PC-3 (cell line): ENCODE measurements at regions not wholly inside any gene's neighbourhood (a gene's known extent, or its start where the extent isn't known, plus 50 kb on each side); places are given as distances from the start of the nearest gene placed in this dataset.

Experiments used
- ATAC-seq: fragments of 200-7000 bp; cut with Tn5 transposase; 2 replicates; pipeline ENCODE4 v1.9.1; 2020; ENCODE audit warnings: mild to moderate bottlenecking, moderate library complexity
- BruUV-seq: library from RNA; stranded (reverse); fragments of 400-500 nt; replicated peaks from 2 replicates; lab custom pipeline; 2021; lab: Mats Ljungman, UMichigan
- CTCF ChIA-PET: fragments of 300-600 bp; sonication (Branson Sonifier 250); formaldehyde crosslinking; loops from one replicate; lab custom pipeline; 2022; ENCODE audit warnings: antibody characterized with exemption; lab: Charles Lee
- POLR2A ChIA-PET: fragments of 300-600 bp; sonication (Branson Sonifier 250); formaldehyde crosslinking; loops from one replicate; lab custom pipeline; 2022; ENCODE audit warnings: antibody characterized with exemption; ENCODE audit not compliant: unreplicated experiment; lab: Charles Lee
- DNase-seq: peaks from one replicate; pipeline ENCODE4 v3.0.0-alpha.2; 2015
- H2AFZ ChIP-seq: fragments of 300-600 bp; sonication (generic); 2 replicates; pipeline ENCODE4 v1.6.0; 2016; ENCODE audit warnings: antibody characterized with exemption, low read length
- H3F3A ChIP-seq: fragments of 300-600 bp; sonication (generic); one replicate; pipeline ENCODE4 v1.6.0; 2017; ENCODE audit warnings: antibody characterized with exemption, low read length, control low read depth, mild to moderate bottlenecking; ENCODE audit not compliant: unreplicated experiment
- H3K27ac ChIP-seq: fragments of 300-600 bp; sonication (generic); 2 replicates; pipeline ENCODE4 v1.5.1; 2016; ENCODE audit warnings: mild to moderate bottlenecking, low read length
- H3K27me3 ChIP-seq: fragments of 300-600 bp; sonication (generic); 2 replicates; pipeline ENCODE4 v1.6.1; 2016; ENCODE audit warnings: low read length, mixed read lengths
- H3K36me3 ChIP-seq: fragments of 300-600 bp; sonication (generic); 2 replicates; pipeline ENCODE4 v1.6.1; 2016; ENCODE audit warnings: low read depth, mixed run types, low read length, mixed read lengths
- H3K4me1 ChIP-seq: fragments of 300-600 bp; sonication (generic); 2 replicates; pipeline ENCODE4 v1.5.1; 2016; ENCODE audit warnings: low read length; ENCODE audit not compliant: insufficient read depth
- H3K4me2 ChIP-seq: fragments of 300-600 bp; sonication (generic); 2 replicates; pipeline ENCODE4 v1.6.0; 2016; ENCODE audit warnings: low read length
- H3K4me3 ChIP-seq: fragments of 300-600 bp; sonication (generic); 2 replicates; pipeline ENCODE4 v1.5.1; 2016; ENCODE audit warnings: mild to moderate bottlenecking, low read length, mixed read lengths
- H3K79me2 ChIP-seq: fragments of 300-600 bp; sonication (generic); 2 replicates; pipeline ENCODE4 v1.6.1; 2017; ENCODE audit warnings: low read length, mixed read lengths
- H3K9ac ChIP-seq: fragments of 300-600 bp; sonication (generic); 2 replicates; pipeline ENCODE4 v1.6.0; 2016; ENCODE audit warnings: mild to moderate bottlenecking, low read length
- H3K9me2 ChIP-seq: fragments of 300-600 bp; sonication (generic); replicated peaks from 2 replicates; pipeline ENCODE4 v1.6.1; 2016; ENCODE audit warnings: mixed run types, low read length, mixed read lengths
- H3K9me3 ChIP-seq: fragments of 300-600 bp; sonication (generic); 2 replicates; pipeline ENCODE4 v1.6.1; 2016; ENCODE audit warnings: low read length, mixed read lengths
- H4K20me1 ChIP-seq: fragments of 300-600 bp; sonication (generic); 2 replicates; pipeline ENCODE4 v1.6.1; 2016; ENCODE audit warnings: low read length, mixed read lengths
- EZH2 ChIP-seq: fragments of 300-600 bp; sonication (generic); IDR thresholded peaks from one replicate; pipeline ENCODE4 v1.6.1; 2017; ENCODE audit warnings: antibody characterized with exemption, mild to moderate bottlenecking, low read length; ENCODE audit not compliant: unreplicated experiment
- EZH2phosphoT487 ChIP-seq: fragments of 300-600 bp; sonication (generic); IDR thresholded peaks from 2 replicates; pipeline ENCODE4 v1.6.1; 2018; ENCODE audit warnings: mild to moderate bottlenecking, antibody characterized with exemption, low read length, borderline replicate concordance
- intact Hi-C: fragments of 100-400 bp; cut with micrococcal nuclease; formaldehyde crosslinking; loops from 2 replicates; pipeline ENCODE4 v1.9.0; 2023
- TF ChIP-seq, protein P1 (sequence below): fragments of 300-600 bp; sonication (generic); conservative IDR thresholded peaks from 2 replicates; pipeline ENCODE4 v1.5.1; 2017; ENCODE audit warnings: antibody characterized with exemption, low read depth, mild to moderate bottlenecking, low read length

DNA sequence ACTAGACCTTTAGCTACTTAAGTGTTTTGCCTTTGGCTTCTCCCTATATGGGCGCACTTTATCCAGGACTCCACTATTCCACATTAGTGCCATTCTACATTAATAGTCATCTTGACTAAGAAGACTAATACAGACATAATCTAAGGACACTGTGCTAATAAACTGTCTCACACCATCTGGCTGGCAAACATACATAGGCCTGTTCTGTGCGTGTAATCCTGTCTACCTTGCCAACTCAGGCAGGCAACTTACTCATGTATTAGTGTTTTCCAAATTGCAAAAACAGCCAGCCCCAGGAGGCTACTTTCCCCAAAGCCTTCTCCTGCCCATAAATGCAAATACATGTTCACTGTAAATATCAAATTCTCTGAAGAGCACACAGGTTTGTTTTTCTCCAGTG lies 587.3 kb downstream of the TMA16 start:
- CTCF ChIA-PET = no interaction called here
- ATAC-seq = no peak
- no peaks in the 10 kb centered on the region for H3K36me3 ChIP-seq
- BruUV-seq = no TSS peak
- H3K79me2 ChIP-seq = no peaks in the 10 kb centered on the region
- no peak overlapping the region for H3K4me2 ChIP-seq
- intact Hi-C loops = no loop called here
- H3F3A ChIP-seq = no peaks in the 10 kb centered on the region
- no peak overlapping the region for H2AFZ ChIP-seq
- POLR2A ChIA-PET = no interaction called here
- TF ChIP-seq, protein P1, sequence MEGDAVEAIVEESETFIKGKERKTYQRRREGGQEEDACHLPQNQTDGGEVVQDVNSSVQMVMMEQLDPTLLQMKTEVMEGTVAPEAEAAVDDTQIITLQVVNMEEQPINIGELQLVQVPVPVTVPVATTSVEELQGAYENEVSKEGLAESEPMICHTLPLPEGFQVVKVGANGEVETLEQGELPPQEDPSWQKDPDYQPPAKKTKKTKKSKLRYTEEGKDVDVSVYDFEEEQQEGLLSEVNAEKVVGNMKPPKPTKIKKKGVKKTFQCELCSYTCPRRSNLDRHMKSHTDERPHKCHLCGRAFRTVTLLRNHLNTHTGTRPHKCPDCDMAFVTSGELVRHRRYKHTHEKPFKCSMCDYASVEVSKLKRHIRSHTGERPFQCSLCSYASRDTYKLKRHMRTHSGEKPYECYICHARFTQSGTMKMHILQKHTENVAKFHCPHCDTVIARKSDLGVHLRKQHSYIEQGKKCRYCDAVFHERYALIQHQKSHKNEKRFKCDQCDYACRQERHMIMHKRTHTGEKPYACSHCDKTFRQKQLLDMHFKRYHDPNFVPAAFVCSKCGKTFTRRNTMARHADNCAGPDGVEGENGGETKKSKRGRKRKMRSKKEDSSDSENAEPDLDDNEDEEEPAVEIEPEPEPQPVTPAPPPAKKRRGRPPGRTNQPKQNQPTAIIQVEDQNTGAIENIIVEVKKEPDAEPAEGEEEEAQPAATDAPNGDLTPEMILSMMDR = no peak
- TF ChIP-seq EZH2phosphoT487 = no peak
- TF ChIP-seq EZH2 = no peak
- H3K4me1 ChIP-seq = no peaks in the 10 kb centered on the region
- no peaks in the 10 kb centered on the region for H4K20me1 ChIP-seq
- H3K4me3 ChIP-seq = no peak overlapping the region
- no peaks in the 10 kb centered on the region for H3K27me3 ChIP-seq
- DNase-seq = no peak
- no peak overlapping the region for H3K9ac ChIP-seq
- H3K9me2 ChIP-seq = no peaks in the 10 kb centered on the region
- H3K27ac ChIP-seq = no peak overlapping the region
- H3K9me3 ChIP-seq = no peaks in the 10 kb centered on the region

DNA sequence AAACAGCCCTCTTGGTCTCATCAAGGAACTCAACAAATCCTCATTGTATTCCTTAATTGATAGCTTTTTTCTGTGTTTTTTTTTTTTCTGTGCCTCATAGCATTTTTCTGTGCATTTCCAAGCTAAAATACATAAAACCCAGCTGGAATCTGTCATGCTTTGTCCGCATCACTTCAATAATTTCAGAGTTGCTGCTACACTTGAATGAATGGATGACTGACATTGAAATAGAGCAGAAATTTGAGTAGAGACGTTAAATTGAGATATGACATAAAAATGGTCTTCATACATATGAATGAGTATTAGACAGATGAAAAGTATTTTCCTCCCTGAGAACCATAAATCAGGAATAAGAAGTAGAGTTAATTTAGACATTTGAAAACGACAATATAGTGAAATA lies 593.2 kb downstream of the TMA16 start:
- no peaks in the 10 kb centered on the region for H3K27me3 ChIP-seq
- no TSS peak for BruUV-seq

More for the DNA sequence above, 593.2 kb downstream of the TMA16 start:
- Histone ChIP-seq H3K79me2 (no peaks in the 10 kb centered on the region), H3K4me3 (no peak overlapping the region), H3F3A (no peaks in the 10 kb centered on the region), H3K9me3 (no peaks in the 10 kb centered on the region), H3K27ac (no peak overlapping the region), H3K4me2 (no peak overlapping the region), H3K9ac (no peak overlapping the region), H4K20me1 (no peaks in the 10 kb centered on the region), H3K36me3 (no peaks in the 10 kb centered on the region), H3K4me1 (no peaks in the 10 kb centered on the region), H3K9me2 (no peaks in the 10 kb centered on the region), H2AFZ (no peak overlapping the region)
- ATAC-seq (no peak), DNase-seq (no peak)
- POLR2A ChIA-PET = no interaction called here
- intact Hi-C loops = no loop called here
- CTCF ChIA-PET = no interaction called here
- no peak for TF ChIP-seq EZH2
- TF ChIP-seq, protein P1 = no peak
- TF ChIP-seq EZH2phosphoT487 = no peak
